HG02588 (cell line): ENCODE measurements at regions not wholly inside any gene's neighbourhood (a gene's known extent, or its start where the extent isn't known, plus 50 kb on each side); places are given as distances from the start of the nearest gene placed in this dataset.

Source experiments
- ATAC-seq: cut with Tn5 transposase; IDR thresholded peaks from one replicate; pipeline ENCODE4 v1.9.1; 2021; ENCODE audit warnings: mild to moderate bottlenecking, moderate library complexity; ENCODE audit not compliant: unreplicated experiment

- no peak for ATAC-seq
These were observed 191.0 kb upstream of the ADAMTS16 start for GRCh38 chr5:4949108-4949507.

GRCh38 chr5:4953576-4953975 is 186.6 kb upstream of the ADAMTS16 start:
- no peak for ATAC-seq

GRCh38 chr5:4954048-4954447 is 186.1 kb upstream of the ADAMTS16 start:
- ATAC-seq, result no peak

GRCh38 chr5:4963265-4963664 is 176.9 kb upstream of the ADAMTS16 start:
- no peak for ATAC-seq

GRCh38 chr5:4969351-4969750 is 170.8 kb upstream of the ADAMTS16 start:
- no peak for ATAC-seq

- ATAC-seq, result no peak
These were observed 170.0 kb upstream of the ADAMTS16 start for GRCh38 chr5:4970171-4970570.

GRCh38 chr5:4976902-4977301 is 163.2 kb upstream of the ADAMTS16 start:
- no peak for ATAC-seq

- no peak for ATAC-seq
These were observed 162.6 kb upstream of the ADAMTS16 start for GRCh38 chr5:4977416-4978110.

GRCh38 chr5:4980201-4980600 is 159.9 kb upstream of the ADAMTS16 start:
- no peak for ATAC-seq

GRCh38 chr5:4981608-4982007 is 158.5 kb upstream of the ADAMTS16 start:
- no peak for ATAC-seq

- ATAC-seq, result no peak
These were observed 156.4 kb upstream of the ADAMTS16 start for GRCh38 chr5:4983701-4984100.

GRCh38 chr5:4984461-4984860 is 155.7 kb upstream of the ADAMTS16 start:
- ATAC-seq, result no peak

GRCh38 chr5:4987431-4987830 is 152.7 kb upstream of the ADAMTS16 start:
- ATAC-seq, result no peak

- ATAC-seq, result no peak
These were observed 151.0 kb upstream of the ADAMTS16 start for GRCh38 chr5:4989118-4989517.

GRCh38 chr5:4990017-4990416 is 150.1 kb upstream of the ADAMTS16 start:
- no peak for ATAC-seq

GRCh38 chr5:4990462-4990861 is 149.7 kb upstream of the ADAMTS16 start:
- ATAC-seq, result no peak

- no peak for ATAC-seq
These were observed 148.2 kb upstream of the ADAMTS16 start for GRCh38 chr5:4991925-4992324.

- no peak for ATAC-seq
These were observed 145.1 kb upstream of the ADAMTS16 start for GRCh38 chr5:4995014-4995413.

GRCh38 chr5:5005353-5005752 is 134.8 kb upstream of the ADAMTS16 start:
- ATAC-seq, result no peak

GRCh38 chr5:5006548-5006947 is 133.6 kb upstream of the ADAMTS16 start:
- ATAC-seq, result no peak

GRCh38 chr5:5009240-5009639 is 130.9 kb upstream of the ADAMTS16 start:
- no peak for ATAC-seq

- no peak for ATAC-seq
These were observed 129.0 kb upstream of the ADAMTS16 start for GRCh38 chr5:5011151-5011550.

GRCh38 chr5:5014586-5015235 is 125.4 kb upstream of the ADAMTS16 start:
- ATAC-seq, result no peak
